ENCODE measurements at regions not wholly inside any gene's neighbourhood (a gene's known extent, or its start where the extent isn't known, plus 50 kb on each side); places are given as distances from the start of the nearest gene placed in this dataset.

- TF ChIP-seq CTCF (optimal IDR thresholded peaks at IDR 0.05 in 1 of 3, IDR thresholded peaks at IDR 0.05 in 1 of 3, conservative IDR thresholded peaks at IDR 0.05 in 1 of 3; ENCODE audit: extremely low read depth in 1 of 3, insufficient read depth in 2 of 3, low read length in 3 of 3) (no peak), EZH2 (IDR thresholded peaks at IDR 0.05; ENCODE audit: low read length) (no peak)
Observed at GRCh38 chr6:87938287-87938686, 109.4 kb upstream of the SPACA1 start.
